Hepatocyte (in vitro differentiated cells): ENCODE measurements at regions not wholly inside any gene's neighbourhood (a gene's known extent, or its start where the extent isn't known, plus 50 kb on each side); places are given as distances from the start of the nearest gene placed in this dataset.

Experiments used
- EZH2 ChIP-seq: fragments of 200-600 bp; sonication (generic); IDR thresholded peaks from 2 replicates; pipeline ENCODE4 v1.6.1; 2016; ENCODE audit warnings: antibody characterized with exemption, mild to moderate bottlenecking, borderline replicate concordance
- TF ChIP-seq, protein P1 (sequence below): fragments of 200-600 bp; sonication (generic); IDR thresholded peaks from 2 replicates; pipeline ENCODE4 v1.5.1; 2016; ENCODE audit warnings: antibody characterized with exemption, mild to moderate bottlenecking; ENCODE audit not compliant: poor library complexity

DNA sequence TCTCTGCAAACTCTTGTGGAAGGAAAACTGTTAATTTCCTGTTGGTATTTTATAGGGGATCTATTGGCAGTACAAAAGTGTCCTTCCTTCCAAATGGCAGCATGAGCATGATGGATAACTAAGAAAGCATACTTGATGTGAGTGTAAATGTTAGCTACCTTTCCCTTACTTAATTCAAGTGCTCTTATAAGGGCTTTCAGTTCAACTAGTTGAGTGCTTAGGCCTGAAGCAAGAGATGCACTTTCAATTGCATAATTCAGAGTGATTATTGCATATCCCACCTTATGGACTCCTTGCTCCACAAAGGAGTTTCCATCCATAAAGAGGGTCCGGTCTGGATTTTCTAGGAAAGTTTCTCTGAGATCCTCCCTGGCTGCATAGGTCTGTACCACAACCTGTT lies 56.3 kb upstream of the CYP2C8 start:
- TF ChIP-seq, protein P1, sequence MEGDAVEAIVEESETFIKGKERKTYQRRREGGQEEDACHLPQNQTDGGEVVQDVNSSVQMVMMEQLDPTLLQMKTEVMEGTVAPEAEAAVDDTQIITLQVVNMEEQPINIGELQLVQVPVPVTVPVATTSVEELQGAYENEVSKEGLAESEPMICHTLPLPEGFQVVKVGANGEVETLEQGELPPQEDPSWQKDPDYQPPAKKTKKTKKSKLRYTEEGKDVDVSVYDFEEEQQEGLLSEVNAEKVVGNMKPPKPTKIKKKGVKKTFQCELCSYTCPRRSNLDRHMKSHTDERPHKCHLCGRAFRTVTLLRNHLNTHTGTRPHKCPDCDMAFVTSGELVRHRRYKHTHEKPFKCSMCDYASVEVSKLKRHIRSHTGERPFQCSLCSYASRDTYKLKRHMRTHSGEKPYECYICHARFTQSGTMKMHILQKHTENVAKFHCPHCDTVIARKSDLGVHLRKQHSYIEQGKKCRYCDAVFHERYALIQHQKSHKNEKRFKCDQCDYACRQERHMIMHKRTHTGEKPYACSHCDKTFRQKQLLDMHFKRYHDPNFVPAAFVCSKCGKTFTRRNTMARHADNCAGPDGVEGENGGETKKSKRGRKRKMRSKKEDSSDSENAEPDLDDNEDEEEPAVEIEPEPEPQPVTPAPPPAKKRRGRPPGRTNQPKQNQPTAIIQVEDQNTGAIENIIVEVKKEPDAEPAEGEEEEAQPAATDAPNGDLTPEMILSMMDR, result no peak
- no peak for TF ChIP-seq EZH2
